ENCODE measurements at regions not wholly inside any gene's neighbourhood (a gene's known extent, or its start where the extent isn't known, plus 50 kb on each side); places are given as distances from the start of the nearest gene placed in this dataset.
A peak's percentile ranks its signal among the peaks of the same experiment; 100 is the strongest.

DNA sequence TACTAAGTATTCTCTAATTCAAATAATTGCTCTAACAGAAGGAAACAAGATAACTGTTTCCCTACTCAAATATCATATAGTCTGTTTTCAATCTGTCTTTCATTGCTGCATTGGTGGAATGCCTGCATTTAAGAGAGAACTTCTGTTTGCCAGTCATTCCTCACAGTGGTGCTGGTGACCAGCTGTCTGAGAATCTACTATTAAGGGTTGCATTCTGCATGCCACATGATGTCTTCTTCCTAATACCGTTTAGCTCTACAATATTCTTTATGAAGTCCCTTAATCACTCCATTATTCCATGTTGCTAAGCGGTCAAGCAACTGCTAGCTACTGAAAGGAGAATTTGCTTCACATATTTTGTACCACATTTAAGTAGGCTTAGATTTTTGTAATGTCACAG lies 167.1 kb upstream of the CENPE start:
- Mint-ChIP-seq H3K27me3 (ENCODE audit: unreplicated experiment) (peaks cover 3% of the 10 kb centered on the region), H3K4me1 (ENCODE audit: unreplicated experiment) (no peaks in the 10 kb centered on the region), H3K4me3 (ENCODE audit: unreplicated experiment) (no peak overlapping the region), H3K9me3 (ENCODE audit: unreplicated experiment) (peaks cover 16% of the 10 kb centered on the region), H3K36me3 (ENCODE audit: low read depth, unreplicated experiment) (peaks cover 7% of the 10 kb centered on the region), H3K27ac (ENCODE audit: unreplicated experiment) (no peak overlapping the region)
- TF ChIP-seq CTCF (IDR thresholded peaks at IDR 0.05; ENCODE audit: unreplicated experiment), result no peak
- DNase-seq (ENCODE audit: low spot score), result no peak

DNA sequence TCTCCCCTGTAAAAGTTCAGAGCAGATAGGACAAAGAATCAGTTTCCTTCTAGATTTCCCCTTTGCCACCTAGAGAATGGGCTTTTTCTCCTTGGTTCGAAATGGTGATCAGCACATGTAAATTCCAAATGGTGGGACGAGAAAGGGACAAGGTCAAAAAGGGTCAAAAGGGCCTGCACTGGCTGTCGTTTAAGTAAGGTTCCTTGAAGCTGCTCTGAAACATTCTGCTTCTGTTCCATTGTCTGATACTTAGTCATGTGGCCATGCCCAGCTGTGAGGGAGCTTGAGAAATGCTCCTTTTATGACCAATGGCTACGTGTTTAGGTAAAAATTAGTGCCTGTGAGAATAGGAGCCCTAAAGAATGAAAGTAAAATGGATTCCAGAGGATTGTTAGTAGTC lies 165.9 kb upstream of the CENPE start:
- peaks cover 1% of the 10 kb centered on the region for H3K27me3 Mint-ChIP-seq (ENCODE audit: unreplicated experiment)
- TF ChIP-seq CTCF (IDR thresholded peaks at IDR 0.05; ENCODE audit: unreplicated experiment), result no peak
- H3K4me3 Mint-ChIP-seq (ENCODE audit: unreplicated experiment), result no peak overlapping the region
- H3K36me3 Mint-ChIP-seq (ENCODE audit: low read depth, unreplicated experiment), result peaks cover 17% of the 10 kb centered on the region
- DNase-seq (ENCODE audit: low spot score), result no peak
- H3K4me1 Mint-ChIP-seq (ENCODE audit: unreplicated experiment), result no peaks in the 10 kb centered on the region
- H3K9me3 Mint-ChIP-seq (ENCODE audit: unreplicated experiment), result peaks cover 23% of the 10 kb centered on the region
- no peak overlapping the region for H3K27ac Mint-ChIP-seq (ENCODE audit: unreplicated experiment)

DNA sequence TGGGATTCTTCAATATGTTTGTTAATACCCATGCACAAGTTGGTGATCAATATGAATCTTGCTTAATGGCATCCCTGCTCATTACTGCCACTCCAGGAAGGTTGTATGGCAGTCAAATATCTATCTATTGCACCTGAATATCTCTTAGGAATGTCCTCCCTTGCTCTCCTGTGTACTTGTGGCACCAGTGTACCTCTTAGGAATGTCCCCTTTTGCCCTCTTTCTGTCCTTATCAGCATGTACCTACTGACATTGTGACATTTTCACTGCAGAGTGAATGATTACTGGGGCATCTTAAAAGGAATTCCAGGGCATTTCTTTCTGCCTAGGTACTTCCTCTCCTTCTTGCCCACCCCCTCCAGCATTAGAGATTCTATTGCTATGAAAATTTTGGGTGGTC lies 163.8 kb upstream of the CENPE start:
- H3K4me1 Mint-ChIP-seq (ENCODE audit: unreplicated experiment), result no peaks in the 10 kb centered on the region
- H3K4me3 Mint-ChIP-seq (ENCODE audit: unreplicated experiment), result no peak overlapping the region
- peaks cover 1% of the 10 kb centered on the region for H3K27me3 Mint-ChIP-seq (ENCODE audit: unreplicated experiment)
- H3K9me3 Mint-ChIP-seq (ENCODE audit: unreplicated experiment), result peaks cover 26% of the 10 kb centered on the region
- no peak for DNase-seq (ENCODE audit: low spot score)
- TF ChIP-seq CTCF (IDR thresholded peaks at IDR 0.05; ENCODE audit: unreplicated experiment), result no peak
- no peak overlapping the region for H3K27ac Mint-ChIP-seq (ENCODE audit: unreplicated experiment)
- peaks cover 20% of the 10 kb centered on the region for H3K36me3 Mint-ChIP-seq (ENCODE audit: low read depth, unreplicated experiment)

DNA sequence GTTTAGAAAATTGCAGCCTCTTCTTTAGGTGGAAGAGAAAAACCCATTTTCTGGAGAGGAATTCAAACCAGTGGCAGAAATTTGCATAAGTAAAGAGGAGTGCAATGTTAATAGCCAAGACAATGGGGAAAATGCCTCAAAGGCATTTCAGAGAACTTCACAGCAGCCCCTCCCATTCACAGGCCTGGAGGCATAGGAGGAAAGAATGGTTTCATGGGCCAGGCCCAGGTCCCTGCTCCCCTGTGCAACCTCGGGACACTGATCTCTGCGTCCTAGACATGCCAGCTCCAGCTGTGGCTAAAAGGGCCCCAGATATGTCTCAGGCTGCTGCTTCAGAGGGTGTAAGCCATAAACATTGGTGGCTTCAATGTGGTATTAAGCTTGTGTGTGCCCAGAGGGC lies 161.8 kb upstream of the CENPE start:
- Mint-ChIP-seq H3K27ac (ENCODE audit: unreplicated experiment) (no peak overlapping the region), H3K4me3 (ENCODE audit: unreplicated experiment) (peak overlapping the region; percentile 39), H3K9me3 (ENCODE audit: unreplicated experiment) (peaks cover 26% of the 10 kb centered on the region), H3K27me3 (ENCODE audit: unreplicated experiment) (peaks cover 1% of the 10 kb centered on the region), H3K36me3 (ENCODE audit: low read depth, unreplicated experiment) (peaks cover 20% of the 10 kb centered on the region), H3K4me1 (ENCODE audit: unreplicated experiment) (no peaks in the 10 kb centered on the region)
- TF ChIP-seq CTCF (IDR thresholded peaks at IDR 0.05; ENCODE audit: unreplicated experiment), result no peak
- DNase-seq (ENCODE audit: low spot score), result no peak

DNA sequence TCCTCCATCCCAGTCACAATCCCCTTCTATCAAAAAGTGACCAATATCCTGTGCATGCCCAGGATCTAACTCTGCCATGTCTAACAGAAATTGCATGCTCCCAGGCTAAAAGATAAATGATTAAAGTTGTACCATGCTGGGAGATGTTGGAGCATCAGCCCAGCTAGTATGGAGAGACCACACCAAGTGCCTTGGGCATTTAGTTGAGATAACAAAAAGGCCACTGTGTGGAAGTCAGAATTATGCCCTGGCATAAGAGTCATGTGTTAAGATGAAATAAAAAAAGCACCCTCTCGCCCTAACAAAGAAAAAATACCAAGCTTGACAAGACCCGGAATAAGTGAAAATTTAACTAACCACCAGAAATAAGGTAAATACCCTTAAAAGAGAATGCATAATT lies 155.9 kb upstream of the CENPE start:
- no peak for DNase-seq (ENCODE audit: low spot score)
- no peaks in the 10 kb centered on the region for H3K4me1 Mint-ChIP-seq (ENCODE audit: unreplicated experiment)
- H3K4me3 Mint-ChIP-seq (ENCODE audit: unreplicated experiment), result no peak overlapping the region
- H3K36me3 Mint-ChIP-seq (ENCODE audit: low read depth, unreplicated experiment), result peaks cover 2% of the 10 kb centered on the region
- TF ChIP-seq CTCF (IDR thresholded peaks at IDR 0.05; ENCODE audit: unreplicated experiment), result no peak
- no peaks in the 10 kb centered on the region for H3K27me3 Mint-ChIP-seq (ENCODE audit: unreplicated experiment)
- no peak overlapping the region for H3K27ac Mint-ChIP-seq (ENCODE audit: unreplicated experiment)
- peaks cover 2% of the 10 kb centered on the region for H3K9me3 Mint-ChIP-seq (ENCODE audit: unreplicated experiment)

All from endothelial cell (in vitro differentiated cells).